HG03354 (cell line): ENCODE measurements at regions not wholly inside any gene's neighbourhood (a gene's known extent, or its start where the extent isn't known, plus 50 kb on each side); places are given as distances from the start of the nearest gene placed in this dataset.

Source experiments
- ATAC-seq: cut with Tn5 transposase; IDR thresholded peaks from one replicate; pipeline ENCODE4 v1.9.1; 2021; ENCODE audit warnings: mild to moderate bottlenecking; ENCODE audit not compliant: unreplicated experiment, poor library complexity, severe bottlenecking

DNA sequence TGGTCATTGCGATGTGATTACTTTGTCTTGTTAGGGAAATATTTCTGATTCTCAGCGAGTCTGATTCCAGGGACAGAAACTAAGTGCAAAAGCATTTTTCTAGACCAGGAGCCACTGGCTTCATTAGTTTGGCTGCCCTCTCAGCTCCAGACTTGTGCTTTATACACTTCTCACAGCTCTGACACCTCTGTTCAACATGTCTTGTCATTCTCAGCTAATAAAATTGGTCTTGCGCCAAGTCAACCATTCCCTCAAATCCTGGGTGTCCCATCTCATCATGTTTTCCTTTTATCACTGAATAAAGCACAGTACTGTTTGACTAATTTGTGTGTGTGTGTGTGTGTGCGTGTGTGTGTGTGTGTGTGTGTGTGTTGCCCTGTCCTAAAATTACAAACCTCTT, 215.5 kb upstream of the EPHA4 start:
- no peak for ATAC-seq

DNA sequence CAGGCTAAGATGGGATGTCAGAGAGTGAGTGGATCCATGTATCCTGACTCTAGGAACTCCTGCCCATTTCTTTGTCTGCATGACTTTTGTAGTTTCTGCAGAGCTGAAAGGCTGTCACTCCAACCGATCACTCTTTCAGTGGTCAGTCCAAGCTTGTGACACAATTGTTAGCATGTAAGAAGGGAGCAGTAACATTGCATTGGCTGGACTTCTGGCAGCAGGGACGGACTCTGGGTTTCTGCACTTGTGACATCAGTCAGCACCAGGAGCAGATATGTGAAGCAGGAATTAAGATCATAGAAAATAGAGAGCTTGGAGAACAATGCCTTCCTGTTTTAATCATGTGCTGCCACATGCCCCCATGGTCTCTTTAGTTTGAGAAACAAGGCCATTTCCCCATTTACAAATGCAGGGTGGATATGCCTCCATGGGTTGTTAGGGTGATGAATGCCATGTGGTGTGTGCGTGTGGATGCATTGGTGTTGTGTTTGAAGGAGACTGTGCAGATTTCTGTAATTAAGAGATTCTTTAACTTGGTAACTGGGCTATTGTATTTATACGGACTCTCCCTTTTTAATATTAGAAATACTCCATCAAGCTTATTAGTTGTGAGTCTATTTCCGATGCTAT, 214.3 kb upstream of the EPHA4 start:
- no peak for ATAC-seq

DNA sequence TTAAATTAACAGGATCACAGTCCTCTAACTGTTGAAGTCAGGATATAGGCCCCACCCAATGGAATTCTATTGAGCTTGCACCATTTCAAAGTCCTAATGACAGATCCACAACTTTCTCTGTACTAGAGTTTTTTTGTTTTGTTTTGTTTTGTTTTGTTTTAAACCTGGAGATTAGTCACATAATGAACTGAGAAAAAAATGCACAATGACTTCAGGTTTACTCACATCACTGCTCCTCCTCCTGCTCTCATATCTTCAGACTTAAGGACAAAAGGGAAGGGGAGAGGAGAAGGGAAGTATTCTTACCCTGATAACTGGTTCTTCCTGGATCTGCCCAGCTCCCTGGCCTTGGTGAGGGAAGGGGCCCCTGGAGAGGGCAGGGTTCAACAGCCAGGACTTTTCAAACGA, 208.2 kb upstream of the EPHA4 start:
- ATAC-seq = no peak

DNA sequence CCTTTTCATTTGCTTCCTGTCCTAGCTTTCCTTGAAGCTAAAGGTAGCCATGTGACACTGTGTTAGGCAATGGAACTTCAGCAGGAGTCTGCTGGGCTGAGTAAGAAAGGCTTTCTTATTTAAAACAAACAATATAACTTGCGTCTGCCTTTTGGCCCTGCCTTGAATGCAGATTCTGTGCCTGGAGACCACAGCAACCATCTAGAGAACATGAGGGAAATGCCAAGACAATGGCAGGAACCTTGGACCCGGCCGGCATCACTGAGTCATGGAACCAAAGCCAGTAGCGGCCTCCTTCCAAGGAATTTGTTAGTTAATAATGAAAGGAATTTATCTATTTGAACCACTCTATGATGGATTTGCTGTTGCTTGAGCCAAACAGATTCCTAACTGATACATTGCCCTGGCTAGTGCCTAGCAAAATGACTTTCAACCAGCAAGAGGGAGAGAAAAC, 207.5 kb upstream of the EPHA4 start:
- no peak for ATAC-seq

DNA sequence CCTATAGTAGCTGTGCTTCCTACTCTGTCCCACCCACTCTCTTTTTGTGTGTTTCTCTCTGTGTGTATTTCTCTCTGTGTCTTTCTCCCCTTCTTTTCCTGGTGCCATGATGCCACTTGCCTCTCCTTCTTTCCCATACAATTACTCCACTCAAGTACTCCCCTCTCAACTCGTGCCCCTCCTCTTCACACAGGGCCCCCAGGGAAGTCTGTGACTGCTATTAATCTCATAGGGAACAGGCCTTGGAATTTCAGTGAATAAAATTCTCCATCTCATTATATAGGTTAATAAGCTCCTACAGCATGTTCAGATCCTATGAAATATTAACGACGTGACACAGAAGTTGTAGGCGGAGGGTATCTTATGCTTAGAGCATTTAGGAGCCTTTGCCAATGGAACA, 205.9 kb upstream of the EPHA4 start:
- no peak for ATAC-seq

DNA sequence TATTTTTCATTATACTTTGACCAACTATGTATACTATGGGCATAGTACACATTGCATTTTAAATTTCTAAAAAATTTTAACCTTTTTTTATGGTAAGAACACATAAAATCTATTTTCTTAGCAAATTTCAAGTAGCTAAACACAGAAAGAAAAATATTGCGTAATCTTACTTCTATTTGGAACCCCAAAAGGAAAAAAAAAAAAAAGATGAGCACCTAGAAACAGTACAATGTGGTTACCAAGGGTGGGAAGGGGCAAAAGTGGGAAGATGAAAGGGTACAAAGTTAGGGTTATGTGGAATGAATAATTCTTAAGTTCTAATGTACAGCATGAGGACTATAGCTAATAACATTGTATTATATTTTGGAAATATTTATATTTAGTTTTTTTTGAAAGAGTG, 205.0 kb upstream of the EPHA4 start:
- ATAC-seq = no peak

DNA sequence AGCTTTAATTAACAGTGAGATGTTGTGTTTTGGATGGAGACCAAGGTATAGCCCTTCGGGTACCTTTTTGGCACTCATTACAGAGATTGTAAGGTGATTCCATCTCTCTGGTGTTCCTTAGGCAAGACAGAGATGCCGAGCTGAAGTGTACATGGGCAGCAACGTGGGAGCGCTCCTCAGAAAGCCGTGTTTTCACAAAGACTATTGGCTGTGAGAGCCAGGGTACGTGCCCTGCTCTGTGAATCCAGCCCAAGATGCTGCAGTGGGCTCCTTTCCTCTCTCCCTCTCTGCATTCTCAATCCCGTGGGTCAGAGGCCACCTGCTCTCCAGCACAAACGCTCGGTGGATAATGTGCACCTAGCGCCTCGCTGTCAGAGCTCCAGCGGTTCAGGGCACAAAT, 203.0 kb upstream of the EPHA4 start:
- no peak for ATAC-seq

DNA sequence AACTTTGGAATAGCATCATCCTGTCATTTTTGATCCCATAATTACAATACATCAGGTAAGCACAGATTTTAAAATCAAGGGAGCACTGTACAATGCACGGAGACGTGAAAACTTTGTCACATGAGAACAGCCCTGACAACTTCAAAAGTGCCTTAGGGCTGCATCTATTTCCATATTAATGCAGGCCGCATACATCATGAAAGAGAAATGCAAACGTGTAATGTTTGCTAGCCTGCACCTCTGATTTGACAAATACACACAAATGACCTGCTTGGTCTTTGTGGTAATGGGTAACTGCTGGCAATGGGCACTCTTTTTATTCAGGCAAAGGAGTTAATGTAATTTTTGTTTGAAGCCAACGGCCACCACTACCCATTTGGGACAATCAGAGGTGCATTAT, 202.0 kb upstream of the EPHA4 start:
- no peak for ATAC-seq

DNA sequence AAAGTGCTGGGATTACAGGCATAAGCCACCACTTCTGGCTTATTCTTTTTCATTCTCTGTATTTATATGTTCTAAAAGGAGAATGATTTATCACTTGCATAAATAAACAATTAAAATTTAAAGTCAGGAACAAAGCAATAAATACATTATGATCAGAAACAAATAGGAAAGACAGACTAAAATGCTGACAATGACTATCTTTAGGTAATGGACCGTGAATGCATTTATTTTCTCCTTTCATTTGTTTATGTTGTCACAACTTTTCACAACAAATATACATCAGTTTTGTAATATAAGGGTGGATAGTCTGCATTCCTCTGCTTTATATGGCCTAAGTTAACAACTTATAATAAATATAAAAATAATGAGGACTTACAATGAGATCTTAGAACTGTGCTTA, 199.2 kb upstream of the EPHA4 start:
- ATAC-seq = no peak

DNA sequence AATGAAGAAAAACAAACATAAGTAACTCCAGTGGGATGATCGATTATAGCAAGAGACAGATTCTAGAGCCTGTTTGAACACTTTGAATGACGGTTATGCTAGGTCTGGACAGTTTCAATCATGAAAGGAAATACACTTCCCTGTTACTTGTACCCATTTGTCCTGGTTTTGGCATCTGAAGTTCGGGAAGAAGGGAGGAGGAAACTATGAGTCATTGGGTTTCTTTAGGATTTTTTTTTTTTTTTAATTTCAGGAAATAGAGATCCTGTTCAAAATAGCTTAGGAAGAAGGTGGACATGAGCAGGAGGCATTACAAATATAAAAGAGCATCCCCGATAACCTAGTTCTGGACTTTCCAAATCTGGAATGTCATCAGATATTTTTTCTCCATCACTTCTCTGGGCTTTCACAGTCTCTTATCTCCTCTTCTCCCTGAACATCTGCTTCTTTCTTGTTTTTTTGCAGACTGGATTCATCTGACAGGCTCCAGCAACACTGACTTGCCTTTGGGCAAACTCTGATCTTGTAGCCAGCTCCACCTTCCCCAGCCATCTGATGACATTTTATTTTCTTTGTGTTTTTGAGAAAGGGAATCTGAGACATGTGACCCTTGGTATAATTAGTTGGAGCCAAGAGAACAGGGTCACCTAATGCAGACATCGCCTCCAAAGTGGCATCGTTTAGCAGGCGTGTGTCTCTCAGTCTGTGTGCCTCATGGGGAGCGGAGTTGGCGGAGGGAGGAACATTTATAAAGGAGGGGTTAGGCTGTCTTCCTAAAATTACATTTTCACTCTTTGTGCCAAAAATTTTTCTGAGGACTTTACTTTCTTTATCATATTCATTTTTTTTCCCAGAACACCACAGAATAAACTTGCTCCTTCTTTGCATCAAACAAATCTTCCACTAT, 195.3 kb upstream of the EPHA4 start:
- ATAC-seq = no peak

DNA sequence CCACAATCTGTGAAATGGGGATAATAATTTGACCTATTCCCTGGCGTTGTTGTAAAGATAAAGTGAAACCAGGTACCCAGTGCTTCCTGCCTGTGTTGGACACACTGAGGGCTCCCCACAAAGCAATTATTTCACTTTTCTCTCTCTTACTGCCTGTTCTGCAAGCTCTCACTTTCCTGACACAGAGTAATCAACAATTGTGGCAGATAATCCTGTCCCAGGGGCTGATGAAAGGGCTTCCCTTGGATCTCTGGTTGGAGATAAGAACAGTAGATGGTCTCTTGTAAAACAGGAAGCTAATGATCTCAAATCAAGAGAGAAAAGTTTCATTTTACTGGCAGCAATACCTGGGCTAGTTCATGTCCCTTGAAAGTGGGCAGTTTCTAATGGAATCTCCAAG, 190.4 kb upstream of the EPHA4 start:
- ATAC-seq = no peak

DNA sequence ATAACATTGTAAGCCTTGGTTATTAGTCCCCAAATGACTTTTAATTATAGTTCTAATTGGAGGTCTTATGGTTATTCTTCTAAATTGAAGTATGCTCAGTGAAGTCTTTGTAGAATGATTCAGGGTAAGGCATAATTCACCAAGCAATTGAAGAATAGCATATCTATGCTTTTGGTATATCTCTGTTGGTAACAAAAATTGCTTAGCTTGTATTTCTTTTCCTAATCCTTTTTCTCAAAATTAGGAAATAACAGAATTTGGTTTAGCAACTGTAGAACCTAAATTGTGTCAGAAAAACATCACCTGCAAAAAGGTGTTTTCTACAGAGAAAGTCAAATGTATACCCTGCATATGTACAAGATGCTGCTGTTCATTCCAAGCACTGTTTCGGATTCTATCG, 189.2 kb upstream of the EPHA4 start:
- ATAC-seq = no peak

DNA sequence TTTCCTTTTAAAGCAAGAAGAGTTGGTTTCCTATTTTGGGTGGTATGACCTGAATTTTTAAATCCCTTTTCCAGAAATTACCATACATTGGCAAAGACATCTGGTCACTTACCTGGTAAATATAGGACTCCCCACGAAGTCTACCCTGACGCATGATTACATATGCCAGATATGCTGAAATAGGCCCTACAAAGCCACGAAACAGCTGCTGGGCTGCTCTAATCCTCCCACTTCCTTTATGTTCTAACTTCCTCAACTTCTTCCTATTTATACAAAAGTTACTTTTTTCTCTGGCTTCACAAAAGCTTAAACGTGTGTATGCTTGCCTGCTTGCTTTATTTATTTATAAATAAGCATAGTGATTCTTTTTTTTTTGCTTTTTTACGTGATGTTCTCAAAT, 186.0 kb upstream of the EPHA4 start:
- no peak for ATAC-seq

DNA sequence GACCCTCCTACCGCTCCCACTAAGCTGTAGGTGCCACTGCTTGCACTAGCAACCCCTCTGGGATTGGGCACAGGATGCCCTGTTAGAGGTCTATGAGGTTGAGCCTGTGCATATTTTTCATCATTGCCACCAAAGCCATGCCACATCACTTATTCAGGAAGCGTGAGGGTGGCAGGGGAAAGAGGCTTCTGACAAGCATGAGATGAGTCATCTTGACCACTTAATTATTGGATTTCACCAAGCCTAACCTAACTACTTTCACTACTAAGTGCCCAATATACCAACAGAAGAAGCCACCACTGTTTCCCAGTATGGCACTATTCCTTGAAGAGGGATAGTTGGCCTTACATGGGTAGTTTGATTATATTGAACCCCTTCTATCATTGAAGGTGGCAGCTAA, 181.3 kb upstream of the EPHA4 start:
- ATAC-seq = no peak

DNA sequence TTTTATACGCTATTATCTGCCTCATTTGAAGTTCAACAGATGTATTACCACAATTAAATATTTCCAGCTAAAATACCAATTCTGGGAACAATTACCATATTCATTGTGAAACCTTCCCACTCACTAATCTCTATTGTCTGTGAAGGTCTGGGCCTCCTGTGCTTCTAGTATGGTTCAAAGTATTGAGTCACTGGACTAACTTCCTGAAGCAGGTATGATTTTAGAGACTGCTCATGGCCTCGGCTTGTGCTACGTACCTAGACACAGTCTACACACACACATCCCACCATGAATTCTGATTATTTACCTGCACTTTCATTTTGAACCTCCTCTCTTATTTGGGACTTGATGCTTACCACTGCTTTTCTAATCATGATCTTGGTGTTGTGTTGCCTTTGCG, 180.7 kb upstream of the EPHA4 start:
- no peak for ATAC-seq

DNA sequence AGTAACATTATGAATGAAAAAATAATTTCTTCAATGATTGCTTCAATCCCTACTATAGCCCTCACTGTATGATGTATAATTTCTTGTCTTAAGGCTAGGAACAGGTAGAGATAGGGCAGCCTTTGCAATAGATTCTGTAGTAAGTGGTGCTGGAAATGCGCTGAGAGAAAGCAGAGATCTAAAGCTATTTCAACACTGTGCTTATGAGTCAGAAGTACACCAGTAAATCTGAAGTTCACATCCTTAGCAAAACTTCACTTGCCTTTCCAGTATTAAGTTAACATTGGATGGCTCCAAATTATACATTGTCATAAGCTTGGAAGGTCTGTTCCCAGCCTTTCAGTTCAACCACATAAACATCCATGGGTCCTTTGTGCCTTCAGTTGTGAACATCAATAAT, 178.2 kb upstream of the EPHA4 start:
- ATAC-seq = no peak

DNA sequence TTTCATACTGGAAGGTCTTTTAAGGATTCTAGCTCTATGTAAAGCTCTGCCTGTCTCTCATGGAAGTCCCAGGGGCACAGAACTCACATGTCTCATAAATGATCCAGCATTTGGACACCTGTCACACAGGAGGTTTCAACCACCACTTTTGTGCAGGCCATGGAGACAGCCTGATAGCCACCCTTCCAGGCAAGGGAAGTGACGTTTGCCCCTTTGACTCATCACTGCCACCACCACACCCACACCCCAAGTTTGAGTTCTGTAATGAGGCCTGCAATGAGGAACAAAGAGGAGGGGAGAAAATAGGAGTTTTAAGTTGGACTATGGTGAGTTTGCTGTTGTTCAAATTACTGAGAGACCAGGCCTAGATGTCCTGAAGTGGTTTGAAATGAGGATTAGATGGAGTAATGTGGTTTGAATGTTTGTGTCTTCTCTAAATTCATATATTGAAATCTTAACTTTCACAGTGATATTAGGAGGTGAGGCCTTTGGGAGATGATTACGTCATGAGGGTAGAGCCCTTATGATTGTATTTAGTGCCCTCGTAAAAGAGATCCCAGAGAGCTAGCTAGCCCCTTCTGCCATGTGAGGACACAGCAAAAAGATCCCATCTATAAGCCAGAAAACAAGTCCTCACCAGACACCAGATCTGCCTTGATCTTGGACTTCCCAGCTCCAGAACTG, 175.3 kb upstream of the EPHA4 start:
- peak; percentile 82 for ATAC-seq

DNA sequence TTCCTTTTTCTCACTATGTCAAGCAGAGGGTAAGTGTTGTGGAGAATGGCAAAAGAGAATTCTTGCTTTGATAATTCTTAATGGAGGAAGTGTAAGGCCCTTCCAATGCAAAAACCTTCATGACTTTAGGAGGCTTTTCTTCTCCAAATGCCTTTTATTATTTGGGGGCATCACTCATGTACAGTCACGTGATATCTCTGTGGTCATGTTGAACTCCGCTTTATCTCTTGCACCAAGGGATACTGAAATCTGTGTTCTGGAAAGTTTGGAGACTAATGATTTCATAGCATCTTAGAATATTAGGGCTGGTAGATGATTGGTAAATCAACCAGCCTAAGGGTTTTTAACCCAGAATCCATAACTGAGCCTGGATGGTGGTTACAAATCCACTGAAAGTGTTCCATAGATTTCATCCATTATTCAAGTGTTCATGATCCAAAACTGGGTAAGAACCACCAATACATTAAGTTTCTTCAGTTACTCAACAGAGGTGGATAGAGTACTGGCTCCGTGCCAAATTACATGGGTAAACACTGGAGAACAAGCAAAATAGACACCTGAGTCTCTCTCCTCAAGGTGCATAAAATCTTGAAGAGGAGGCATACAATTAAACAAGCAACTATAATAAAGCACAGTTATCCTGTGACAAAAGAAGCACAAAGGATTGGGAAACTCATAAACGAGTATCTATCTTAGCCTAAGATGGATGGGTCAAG, 169.6 kb upstream of the EPHA4 start:
- no peak for ATAC-seq

DNA sequence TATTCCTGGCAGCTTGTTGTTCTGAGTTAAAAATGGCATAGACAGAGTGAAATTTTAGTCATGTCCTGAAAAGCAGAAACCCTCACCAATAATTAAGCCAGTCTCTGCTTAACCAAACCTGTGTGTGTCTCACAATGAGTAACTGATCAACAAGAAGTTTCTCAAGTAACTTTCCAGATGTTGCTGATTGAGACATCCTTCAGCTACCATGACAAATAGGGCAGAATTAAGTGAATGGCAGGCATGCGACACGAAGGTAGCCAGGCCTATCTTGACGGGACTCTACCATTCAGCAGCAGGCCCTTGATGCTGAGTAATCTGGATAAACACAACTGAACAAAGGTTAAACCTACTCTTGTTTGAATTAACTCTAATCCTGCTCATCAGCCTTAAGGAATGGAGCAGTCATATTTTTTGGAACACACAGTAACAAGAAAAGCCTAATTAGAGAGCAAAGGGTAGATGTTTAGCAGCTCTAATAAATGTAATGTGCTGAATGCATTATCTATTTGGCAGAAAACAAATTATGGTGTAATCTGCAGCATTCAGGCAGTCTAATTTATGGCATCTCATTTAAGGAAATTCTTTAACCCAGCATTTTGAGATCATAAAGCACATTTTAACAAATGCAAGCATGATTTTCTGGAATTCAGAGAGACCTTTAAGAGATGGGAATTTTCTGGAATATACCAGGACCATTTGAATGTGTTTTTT, 159.5 kb upstream of the EPHA4 start:
- ATAC-seq = peak; percentile 97
